GM23338 (cell line): ENCODE measurements at regions not wholly inside any gene's neighbourhood (a gene's known extent, or its start where the extent isn't known, plus 50 kb on each side); places are given as distances from the start of the nearest gene placed in this dataset.

ENCODE experiments used
- ATAC-seq: fragments of 200-7000 bp; cut with Tn5 transposase; 3 replicates; pipeline ENCODE4 v1.9.1; 2020
- DNase-seq: peaks from one replicate; pipeline ENCODE4 v3.0.0-alpha.2; 2015; ENCODE audit warnings: low spot score
- H2AFZ ChIP-seq: fragments of 200-600 bp; sonication (generic); 2 replicates; pipeline ENCODE4 v1.8.0; 2016; ENCODE audit warnings: antibody characterized with exemption, mild to moderate bottlenecking, moderate library complexity
- H3F3A ChIP-seq: fragments of 200-600 bp; sonication (generic); replicated peaks from 2 replicates; pipeline ENCODE4 v1.8.0; 2017; ENCODE audit warnings: antibody characterized with exemption, mixed run types, low read depth
- H3K27ac ChIP-seq: fragments of 200-600 bp; sonication (generic); 2 replicates; pipeline ENCODE4 v1.6.1; 2016; ENCODE audit warnings: low read depth
- H3K27me3 ChIP-seq: fragments of 200-600 bp; sonication (generic); 2 replicates; pipeline ENCODE4 v1.8.0; 2016; ENCODE audit warnings: mild to moderate bottlenecking, mixed run types, moderate library complexity; ENCODE audit not compliant: insufficient read depth
- H3K36me3 ChIP-seq: fragments of 200-600 bp; sonication (generic); 2 replicates; pipeline ENCODE4 v1.8.0; 2016; ENCODE audit warnings: mild to moderate bottlenecking; ENCODE audit not compliant: insufficient read depth
- H3K4me1 ChIP-seq: fragments of 200-600 bp; sonication (generic); 2 replicates; pipeline ENCODE4 v1.8.0; 2016; ENCODE audit warnings: mild to moderate bottlenecking, moderate library complexity; ENCODE audit not compliant: insufficient read depth
- H3K4me2 ChIP-seq: fragments of 200-600 bp; sonication (generic); 2 replicates; pipeline ENCODE4 v1.7.1; 2017; ENCODE audit warnings: mixed run types
- H3K4me3 ChIP-seq: fragments of 200-600 bp; sonication (generic); 2 replicates; pipeline ENCODE4 v1.6.1; 2016; ENCODE audit warnings: mixed run types
- H3K79me2 ChIP-seq: fragments of 200-600 bp; sonication (generic); replicated peaks from 2 replicates; pipeline ENCODE4 v1.8.0; 2017; ENCODE audit warnings: mild to moderate bottlenecking; ENCODE audit not compliant: insufficient read depth
- H3K9me2 ChIP-seq: fragments of 200-600 bp; sonication (generic); 2 replicates; pipeline ENCODE4 v1.8.0; 2017; ENCODE audit not compliant: insufficient read depth
- H4K20me1 ChIP-seq: fragments of 200-600 bp; sonication (generic); replicated peaks from 2 replicates; pipeline ENCODE4 v1.8.0; 2017; ENCODE audit warnings: mild to moderate bottlenecking; ENCODE audit not compliant: insufficient read depth
- H3K27ac Mint-ChIP-seq: 2 replicates; pipeline ENCODE4 v1.8.0; 2020; ENCODE audit warnings: inconsistent platforms, mild to moderate bottlenecking, moderate library complexity, mixed read lengths
- H3K27me3 Mint-ChIP-seq: 3 replicates; pipeline ENCODE4 v1.8.0; 2022; ENCODE audit warnings: low read depth, mild to moderate bottlenecking, moderate library complexity, mixed read lengths, inconsistent platforms; ENCODE audit not compliant: insufficient read depth, poor library complexity
- H3K36me3 Mint-ChIP-seq: 3 replicates; pipeline ENCODE4 v1.8.0; 2021; ENCODE audit warnings: low read depth, mild to moderate bottlenecking, inconsistent platforms, moderate library complexity, mixed read lengths
- H3K4me1 Mint-ChIP-seq: 3 replicates; pipeline ENCODE4 v1.8.0; 2020; ENCODE audit warnings: mild to moderate bottlenecking, inconsistent platforms, mixed read lengths
- H3K4me3 Mint-ChIP-seq: 3 replicates; pipeline ENCODE4 v1.8.0; 2021; ENCODE audit warnings: moderate library complexity, mild to moderate bottlenecking, inconsistent platforms, mixed read lengths
- H3K9me3 Mint-ChIP-seq: 3 replicates; pipeline ENCODE4 v1.8.0; 2020; ENCODE audit warnings: moderate library complexity, mild to moderate bottlenecking, inconsistent platforms, mixed read lengths
- CREB1 ChIP-seq: fragments of 250-450 bp; sonication (Bioruptor Pico); IDR thresholded peaks from 2 replicates; pipeline ENCODE4 v1.5.0; 2020; ENCODE audit warnings: low read depth, mild to moderate bottlenecking, moderate library complexity
- ETS1 ChIP-seq: IDR thresholded peaks from 2 replicates; pipeline ENCODE4 v1.6.1; 2016; ENCODE audit warnings: antibody characterized with exemption
- EZH2 ChIP-seq: fragments of 200-600 bp; sonication (generic); IDR thresholded peaks from one replicate; pipeline ENCODE4 v1.8.0; 2017; ENCODE audit warnings: antibody characterized with exemption, mild to moderate bottlenecking, low read depth; ENCODE audit not compliant: unreplicated experiment
- EZH2phosphoT487 ChIP-seq: fragments of 200-600 bp; sonication (generic); IDR thresholded peaks from one replicate; pipeline ENCODE4 v1.8.1; 2018; ENCODE audit warnings: antibody characterized with exemption; ENCODE audit not compliant: unreplicated experiment
- NANOG ChIP-seq: IDR thresholded peaks from 2 replicates; pipeline ENCODE4 v1.6.1; 2016; ENCODE audit warnings: antibody characterized with exemption, borderline replicate concordance
- POLR2AphosphoS5 ChIP-seq: IDR thresholded peaks from 2 replicates; pipeline ENCODE4 v1.6.1; 2016; ENCODE audit warnings: antibody characterized with exemption, low read depth
- ZNF331 ChIP-seq: fragments of 250-450 bp; sonication (Bioruptor Pico); IDR thresholded peaks from 2 replicates; pipeline ENCODE4 v1.5.0; 2020; ENCODE audit warnings: low read depth, mild to moderate bottlenecking, moderate library complexity
- ZNF462 ChIP-seq: fragments of 250-450 bp; sonication (Bioruptor Pico); IDR thresholded peaks from 2 replicates; pipeline ENCODE4 v1.5.0; 2020; ENCODE audit warnings: mild to moderate bottlenecking, moderate library complexity

DNA sequence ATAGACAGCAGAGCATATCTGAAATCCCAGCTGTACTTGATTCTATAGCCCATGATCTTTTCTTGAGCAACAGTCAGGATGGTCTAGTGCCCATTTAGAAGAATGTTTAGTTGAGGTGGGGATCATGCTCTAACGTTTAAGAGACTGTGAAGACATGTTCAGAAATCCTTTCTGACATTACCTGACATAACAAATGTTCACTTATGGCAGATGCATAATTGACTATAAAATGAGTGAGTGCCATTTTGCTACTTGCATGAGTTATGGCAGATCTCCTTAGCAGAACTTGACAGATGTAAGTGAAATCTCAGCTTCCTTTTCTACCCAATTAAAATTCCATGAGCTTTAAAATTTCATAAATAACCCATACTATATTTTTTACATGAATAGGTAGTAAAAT lies 209.5 kb upstream of the MMADHC start (continued):
- no peak for TF ChIP-seq ZNF462 (CRISPR knock-in tag)
- TF ChIP-seq EZH2phosphoT487 = no peak
- no peak for TF ChIP-seq NANOG
- no peak for TF ChIP-seq POLR2AphosphoS5
- no peak for TF ChIP-seq ZNF331 (CRISPR knock-in tag)
- no peak for TF ChIP-seq ETS1
- TF ChIP-seq CREB1 = no peak

- H3K27me3 Mint-ChIP-seq = no peaks in the 10 kb centered on the region
- no peak overlapping the region for H3K27ac Mint-ChIP-seq
- H3K9me2 ChIP-seq = no peaks in the 10 kb centered on the region
- no peaks in the 10 kb centered on the region for H3K36me3 ChIP-seq
- no peak overlapping the region for H3K27ac ChIP-seq
- H3K9me3 Mint-ChIP-seq = peaks cover 6% of the 10 kb centered on the region; the same call in 2 of the 3 replicates
- H3K4me3 ChIP-seq = no peak overlapping the region
- H4K20me1 ChIP-seq = no peaks in the 10 kb centered on the region
- no peaks in the 10 kb centered on the region for H3K79me2 ChIP-seq
- H3K36me3 Mint-ChIP-seq = peaks cover 3% of the 10 kb centered on the region; the same call in 1 of the 3 replicates
- no peaks in the 10 kb centered on the region for H3K4me1 Mint-ChIP-seq
- H3K4me3 Mint-ChIP-seq = no peak overlapping the region
- H3K4me1 ChIP-seq = no peaks in the 10 kb centered on the region
- no peak for ATAC-seq
- no peaks in the 10 kb centered on the region for H3K27me3 ChIP-seq
- DNase-seq = no peak
- no peaks in the 10 kb centered on the region for H3F3A ChIP-seq
- H3K4me2 ChIP-seq = no peak overlapping the region
- no peak overlapping the region for H2AFZ ChIP-seq
- TF ChIP-seq EZH2 = no peak
- no peak for TF ChIP-seq CREB1
- no peak for TF ChIP-seq POLR2AphosphoS5
- no peak for TF ChIP-seq EZH2phosphoT487
- no peak for TF ChIP-seq ETS1
- no peak for TF ChIP-seq ZNF331 (CRISPR knock-in tag)
Measured at GRCh38 chr2:149789549-149789948, 202.0 kb upstream of the MMADHC start.
